Caco-2 (cell line): ENCODE measurements at regions not wholly inside any gene's neighbourhood (a gene's known extent, or its start where the extent isn't known, plus 50 kb on each side); places are given as distances from the start of the nearest gene placed in this dataset.
"Not testable (repeated sequence)": the region's sequence is repeated elsewhere in the genome, so short reads cannot be mapped to it uniquely, and the experiment has no call there.

ENCODE experiments used
- BruUV-seq: library from RNA; stranded (reverse); fragments of 400-500 nt; replicated peaks from 2 replicates; lab custom pipeline; 2021; lab: Mats Ljungman, UMichigan
- CTCF ChIA-PET: fragments of 300-600 bp; sonication (Branson Sonifier 250); formaldehyde crosslinking; loops from one replicate; lab custom pipeline; 2022; ENCODE audit warnings: antibody characterized with exemption; lab: Charles Lee
- POLR2A ChIA-PET: fragments of 300-600 bp; sonication (Branson Sonifier 250); formaldehyde crosslinking; loops from one replicate; lab custom pipeline; 2022; ENCODE audit warnings: antibody characterized with exemption; lab: Charles Lee
- DNase-seq, 2 experiments: peaks; one replicate each; pipeline versions ENCODE4 v3.0.0 to v3.0.0-alpha.2; 2020 to 2022
- H3K27me3 ChIP-seq: replicated peaks from 2 replicates; pipeline ENCODE4 v1.6.0; 2011; ENCODE audit warnings: low read length; ENCODE audit not compliant: control insufficient read depth, insufficient read depth
- H3K36me3 ChIP-seq: 2 replicates; pipeline ENCODE4 v1.5.1; 2011; ENCODE audit warnings: low read length; ENCODE audit not compliant: control insufficient read depth, insufficient read depth
- H3K4me1 ChIP-seq: fragments of 250-450 bp; sonication (Bioruptor Pico); 2 replicates; pipeline ENCODE4 v1.5.1; 2020; ENCODE audit warnings: mild to moderate bottlenecking
- H3K4me3 ChIP-seq: 2 replicates; pipeline ENCODE4 v1.5.1; 2011; ENCODE audit warnings: low read depth, mild to moderate bottlenecking, control low read depth, low read length
- H3K9me3 ChIP-seq: fragments of 250-450 bp; sonication (Bioruptor Pico); 2 replicates; pipeline ENCODE4 v1.5.1; 2020; ENCODE audit warnings: mild to moderate bottlenecking, moderate library complexity
- H3K27ac Mint-ChIP-seq: one replicate; pipeline ENCODE4 v1.8.0; 2022; ENCODE audit warnings: mixed read lengths; ENCODE audit not compliant: unreplicated experiment
- H3K27me3 Mint-ChIP-seq: one replicate; pipeline ENCODE4 v1.8.0; 2022; ENCODE audit warnings: mixed read lengths; ENCODE audit not compliant: insufficient read depth, unreplicated experiment
- H3K36me3 Mint-ChIP-seq: one replicate; pipeline ENCODE4 v1.8.0; 2022; ENCODE audit warnings: mild to moderate bottlenecking, mixed read lengths; ENCODE audit not compliant: insufficient read depth, unreplicated experiment
- H3K4me1 Mint-ChIP-seq: one replicate; pipeline ENCODE4 v1.8.0; 2022; ENCODE audit warnings: low read depth, mixed read lengths; ENCODE audit not compliant: unreplicated experiment
- H3K4me3 Mint-ChIP-seq: one replicate; pipeline ENCODE4 v1.8.0; 2022; ENCODE audit warnings: mild to moderate bottlenecking, moderate library complexity, mixed read lengths; ENCODE audit not compliant: unreplicated experiment
- H3K9me3 Mint-ChIP-seq: one replicate; pipeline ENCODE4 v1.8.0; 2022; ENCODE audit warnings: mixed read lengths; ENCODE audit not compliant: unreplicated experiment
- intact Hi-C: fragments of 100-400 bp; cut with micrococcal nuclease; formaldehyde crosslinking; loops from one replicate; pipeline ENCODE4 v1.10.0; 2022; ENCODE audit not compliant: unreplicated experiment
- TF ChIP-seq, protein P1 (sequence below), 2 experiments: fragments of 200-600 bp in 1 of 2; IDR thresholded peaks; 1 replicate in 1 of 2; 2 replicates in 1 of 2; pipeline versions ENCODE4 v1.5.1 to v1.8.0; 2011 to 2022; ENCODE audit warnings: antibody characterized with exemption in 1 of 2, control low read depth in 1 of 2, inconsistent platforms in 1 of 2, low read depth in 1 of 2, low read length in 1 of 2, mild to moderate bottlenecking in 1 of 2, moderate library complexity in 1 of 2; ENCODE audit not compliant: insufficient read depth in 1 of 2, severe bottlenecking in 1 of 2, unreplicated experiment in 1 of 2

DNA sequence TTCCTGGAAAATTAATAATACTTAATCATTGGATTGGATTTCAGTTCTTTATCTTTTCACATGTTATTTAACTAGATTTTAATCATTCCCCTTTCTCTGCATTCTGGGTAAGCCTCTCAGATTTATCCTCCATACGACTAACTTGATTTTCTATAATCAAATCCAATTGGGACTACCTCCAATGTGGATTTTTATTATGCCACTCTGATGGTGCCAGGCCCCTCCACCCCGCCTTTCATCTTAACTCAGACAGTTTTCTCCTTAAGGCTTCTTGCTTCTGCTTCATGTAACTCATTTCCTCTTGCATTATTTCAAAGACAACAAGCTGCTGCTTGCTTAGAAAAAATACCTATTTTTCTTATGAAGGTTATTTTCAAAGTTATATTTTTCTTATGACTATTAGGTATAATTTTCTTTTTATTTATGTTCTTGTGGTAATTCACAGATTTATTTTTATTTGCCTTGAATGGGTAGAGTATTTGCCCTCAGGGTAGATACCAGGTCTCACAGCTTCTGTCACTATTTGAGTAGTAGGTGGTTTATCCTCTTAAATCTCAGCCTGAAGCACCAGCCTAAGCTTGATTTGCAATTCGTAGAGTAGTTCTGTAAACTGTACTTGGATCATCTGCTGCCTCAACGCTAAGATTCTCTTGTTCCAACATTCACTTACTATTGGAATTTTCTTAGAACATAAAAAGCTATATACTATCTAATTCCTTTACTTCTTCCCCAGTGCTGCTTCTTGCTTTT is 659.0 kb upstream of the ARRDC3 start:
- H3K27ac Mint-ChIP-seq, result no peak overlapping the region
- Histone ChIP-seq H3K4me1 (no peaks in the 10 kb centered on the region), H3K4me3 (no peak overlapping the region), H3K27me3 (no peaks in the 10 kb centered on the region), H3K36me3 (no peaks in the 10 kb centered on the region), H3K9me3 (no peaks in the 10 kb centered on the region)
- H3K9me3 Mint-ChIP-seq, result no peaks in the 10 kb centered on the region
- H3K4me3 Mint-ChIP-seq, result no peak overlapping the region
- POLR2A ChIA-PET, result no interaction called here
- TF ChIP-seq, protein P1, sequence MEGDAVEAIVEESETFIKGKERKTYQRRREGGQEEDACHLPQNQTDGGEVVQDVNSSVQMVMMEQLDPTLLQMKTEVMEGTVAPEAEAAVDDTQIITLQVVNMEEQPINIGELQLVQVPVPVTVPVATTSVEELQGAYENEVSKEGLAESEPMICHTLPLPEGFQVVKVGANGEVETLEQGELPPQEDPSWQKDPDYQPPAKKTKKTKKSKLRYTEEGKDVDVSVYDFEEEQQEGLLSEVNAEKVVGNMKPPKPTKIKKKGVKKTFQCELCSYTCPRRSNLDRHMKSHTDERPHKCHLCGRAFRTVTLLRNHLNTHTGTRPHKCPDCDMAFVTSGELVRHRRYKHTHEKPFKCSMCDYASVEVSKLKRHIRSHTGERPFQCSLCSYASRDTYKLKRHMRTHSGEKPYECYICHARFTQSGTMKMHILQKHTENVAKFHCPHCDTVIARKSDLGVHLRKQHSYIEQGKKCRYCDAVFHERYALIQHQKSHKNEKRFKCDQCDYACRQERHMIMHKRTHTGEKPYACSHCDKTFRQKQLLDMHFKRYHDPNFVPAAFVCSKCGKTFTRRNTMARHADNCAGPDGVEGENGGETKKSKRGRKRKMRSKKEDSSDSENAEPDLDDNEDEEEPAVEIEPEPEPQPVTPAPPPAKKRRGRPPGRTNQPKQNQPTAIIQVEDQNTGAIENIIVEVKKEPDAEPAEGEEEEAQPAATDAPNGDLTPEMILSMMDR (IDR thresholded peaks at IDR 0.05; ENCODE audit: insufficient read depth in 1 of 2, low read depth in 1 of 2, low read length in 1 of 2, severe bottlenecking in 1 of 2, unreplicated experiment in 1 of 2), result no peak
- no peaks in the 10 kb centered on the region for H3K36me3 Mint-ChIP-seq
- H3K27me3 Mint-ChIP-seq, result no peaks in the 10 kb centered on the region
- H3K4me1 Mint-ChIP-seq, result no peaks in the 10 kb centered on the region
- no peak for DNase-seq
- BruUV-seq, result no TSS peak
- intact Hi-C loops, result no loop called here
- CTCF ChIA-PET, result no interaction called here

DNA sequence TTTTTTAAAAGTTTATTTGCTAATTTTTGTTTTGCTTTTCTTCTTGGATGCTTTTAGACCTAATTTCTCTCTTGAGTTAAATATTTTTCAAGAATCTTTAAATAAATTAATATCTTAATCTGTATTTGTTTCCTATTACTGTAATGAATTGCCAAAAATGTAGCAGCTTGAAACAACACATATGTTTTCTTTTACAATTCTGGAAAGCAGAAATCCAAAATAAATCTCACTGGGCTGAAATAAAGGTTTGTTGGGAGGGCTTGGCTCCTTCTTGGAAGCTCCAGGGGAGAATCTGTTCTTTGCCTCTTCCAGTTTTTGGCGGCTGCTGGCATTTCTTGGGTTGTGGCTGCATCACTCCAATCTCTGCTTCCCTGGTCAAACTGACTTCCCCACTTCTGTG is 658.1 kb upstream of the ARRDC3 start:
- Histone ChIP-seq H3K9me3 (no peaks in the 10 kb centered on the region), H3K4me3 (no peak overlapping the region), H3K36me3 (no peaks in the 10 kb centered on the region), H3K4me1 (no peaks in the 10 kb centered on the region), H3K27me3 (no peaks in the 10 kb centered on the region)
- ChIA-PET CTCF (no interaction called here), POLR2A (no interaction called here)
- intact Hi-C loops, result no loop called here
- Mint-ChIP-seq H3K4me1 (no peaks in the 10 kb centered on the region), H3K36me3 (no peaks in the 10 kb centered on the region), H3K27ac (no peak overlapping the region), H3K9me3 (no peaks in the 10 kb centered on the region), H3K27me3 (no peaks in the 10 kb centered on the region), H3K4me3 (no peak overlapping the region)
- BruUV-seq, result no TSS peak
- no peak for DNase-seq
- TF ChIP-seq, protein P1 (IDR thresholded peaks at IDR 0.05; ENCODE audit: insufficient read depth in 1 of 2, low read depth in 1 of 2, low read length in 1 of 2, severe bottlenecking in 1 of 2, unreplicated experiment in 1 of 2), result no peak

DNA sequence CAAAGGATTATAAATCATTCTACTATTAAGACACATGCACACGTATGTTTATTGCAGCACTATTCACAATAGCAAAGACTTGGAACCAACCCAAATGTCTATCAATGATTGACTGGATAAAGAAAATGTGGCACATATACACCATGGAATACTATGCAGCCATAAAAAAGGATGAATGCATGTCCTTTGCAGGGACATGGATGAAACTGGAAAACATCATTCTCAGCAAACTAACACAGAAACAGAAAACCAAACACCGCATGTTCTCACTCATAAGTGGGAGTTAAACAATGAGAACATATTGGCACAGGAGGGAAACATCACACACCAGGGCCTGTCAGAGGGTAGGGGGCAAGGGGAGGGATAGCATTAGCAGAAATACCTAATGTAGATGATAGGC is 646.7 kb upstream of the ARRDC3 start:
- H3K36me3 Mint-ChIP-seq, H3K27me3 ChIP-seq, H3K4me1 Mint-ChIP-seq, H3K4me1 ChIP-seq, H3K4me3 ChIP-seq, CTCF ChIA-PET, H3K27ac Mint-ChIP-seq, H3K9me3 Mint-ChIP-seq, intact Hi-C loops, POLR2A ChIA-PET, BruUV-seq, H3K27me3 Mint-ChIP-seq, DNase-seq, H3K9me3 ChIP-seq, H3K4me3 Mint-ChIP-seq, H3K36me3 ChIP-seq: not testable (repeated sequence)
